ENCODE measurements at regions not wholly inside any gene's neighbourhood (a gene's known extent, or its start where the extent isn't known, plus 50 kb on each side); places are given as distances from the start of the nearest gene placed in this dataset.
"Not testable (repeated sequence)": the region's sequence is repeated elsewhere in the genome, so short reads cannot be mapped to it uniquely, and the experiment has no call there.

DNA sequence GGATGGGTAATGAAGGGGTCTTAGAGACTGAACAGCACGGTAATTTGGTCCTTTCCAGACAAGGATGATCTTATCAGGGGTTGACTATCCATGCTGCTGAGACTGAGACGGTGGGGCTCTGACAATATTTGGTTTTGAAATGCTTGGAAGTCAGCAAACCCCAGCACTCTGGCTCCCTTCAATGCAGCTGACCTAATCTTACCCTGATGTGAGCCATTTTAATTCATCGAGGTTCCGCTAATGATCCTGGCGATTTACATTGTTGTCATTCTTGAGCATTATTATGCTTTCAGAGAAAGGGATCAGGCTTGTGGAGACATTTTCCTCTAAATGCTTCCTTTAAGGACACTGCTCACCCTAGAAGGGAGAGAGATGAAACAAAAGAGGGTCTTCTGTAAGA is 114.6 kb upstream of the BMPER start:
- DNase-seq, result no peak

DNA sequence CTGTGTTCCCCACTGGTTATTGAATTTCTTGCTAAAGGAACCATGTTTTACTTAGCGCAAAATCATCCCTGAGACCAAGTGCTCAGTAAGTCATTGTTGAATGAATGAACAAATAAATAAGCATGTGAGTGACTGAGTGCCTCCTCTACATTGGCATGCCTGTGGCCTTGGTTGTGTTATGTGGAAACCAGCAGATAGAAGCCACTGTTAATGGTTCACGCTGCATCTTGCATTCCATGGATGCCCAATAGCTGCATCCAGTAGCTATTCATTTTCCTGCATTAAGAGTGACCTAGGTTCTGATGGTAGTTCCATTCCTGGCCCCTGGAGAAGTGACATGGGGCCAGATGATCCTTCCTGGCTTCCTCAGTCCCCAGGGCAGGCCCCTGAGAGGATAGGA is 113.3 kb upstream of the BMPER start:
- no peak for DNase-seq

DNA sequence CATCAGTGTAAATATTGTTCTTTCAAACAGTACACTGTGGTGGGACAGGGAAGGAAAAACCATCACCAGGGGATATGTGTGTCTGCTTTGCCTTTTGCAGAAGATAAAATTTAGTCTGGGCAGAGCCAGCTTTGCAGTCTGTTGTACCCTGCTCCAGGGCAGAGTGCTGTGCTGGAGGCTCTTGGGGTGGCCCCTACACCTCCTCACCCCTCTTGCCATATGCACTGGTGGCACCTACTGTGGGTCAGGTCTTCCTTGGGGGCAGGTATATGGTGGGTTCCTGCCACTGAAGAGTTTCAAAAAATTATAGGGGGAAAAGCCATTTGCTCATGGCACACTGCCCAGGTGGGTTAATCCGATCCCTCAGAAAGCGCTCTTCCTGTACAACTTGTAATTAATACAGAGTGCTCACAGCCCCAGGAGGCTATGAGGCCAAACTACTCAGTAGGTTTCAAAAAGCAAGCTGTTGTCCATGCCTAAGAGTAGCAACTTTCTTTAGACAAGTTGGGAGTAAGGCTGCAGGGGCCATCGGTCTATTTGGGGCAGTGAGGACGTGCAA is 112.7 kb upstream of the BMPER start:
- DNase-seq, result no peak

DNA sequence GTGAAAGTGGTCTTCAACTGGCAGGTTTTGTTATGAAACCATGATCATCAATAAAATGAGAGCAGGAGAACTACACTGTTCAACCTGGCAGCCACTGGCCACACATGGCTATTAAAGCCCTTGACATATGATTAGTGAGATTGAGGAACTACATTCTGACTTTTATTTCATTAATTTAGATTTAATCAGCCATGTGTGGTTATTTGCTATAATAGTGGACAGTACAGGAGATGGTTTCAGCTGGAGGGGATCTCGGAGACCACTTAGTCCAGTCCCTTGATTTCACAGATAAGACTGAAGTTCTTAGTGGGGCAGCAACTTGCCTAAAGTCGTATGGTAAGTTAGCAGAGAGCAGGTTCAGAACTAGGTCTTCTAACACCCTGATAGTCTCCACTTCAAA is 111.7 kb upstream of the BMPER start:
- DNase-seq, result no peak

DNA sequence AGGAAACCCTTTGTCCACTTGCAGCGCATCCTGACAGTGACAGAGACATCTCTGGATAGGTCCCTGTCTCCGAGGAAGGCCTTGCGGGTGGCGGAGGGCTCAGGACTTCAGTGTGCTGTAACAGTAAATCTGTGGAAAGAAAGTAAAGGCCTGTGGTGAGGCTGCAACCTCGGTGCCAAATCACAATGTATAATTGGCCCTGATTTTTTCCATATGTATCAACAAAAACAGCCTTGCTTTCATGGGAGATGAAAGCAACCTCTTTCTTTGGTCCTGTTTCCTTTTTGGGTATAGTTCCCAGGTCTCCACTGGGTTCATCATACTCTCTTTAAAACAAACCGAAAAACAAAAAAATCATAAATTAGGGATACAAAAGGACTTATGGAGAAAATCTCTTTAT is 110.9 kb upstream of the BMPER start:
- DNase-seq, result no peak

DNA sequence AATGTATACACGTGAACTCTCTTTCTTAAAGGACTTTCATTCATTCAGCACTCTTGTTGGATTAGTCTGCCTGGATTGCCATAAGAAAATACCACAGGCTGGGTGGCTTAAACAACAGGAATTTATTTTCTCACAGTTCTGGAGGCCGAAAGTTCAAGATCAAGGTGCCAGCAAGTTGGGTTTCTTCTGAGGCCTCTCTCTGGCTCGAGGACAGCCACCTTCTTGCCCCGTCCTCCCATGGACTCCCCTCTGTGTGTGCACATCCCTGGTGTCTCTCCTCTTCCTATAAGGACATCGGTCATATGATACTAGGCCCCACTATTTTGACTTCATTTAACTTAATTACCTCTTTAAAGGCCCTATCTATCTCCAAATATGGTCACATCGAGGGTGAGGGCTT is 110.4 kb upstream of the BMPER start:
- DNase-seq, result no peak

DNA sequence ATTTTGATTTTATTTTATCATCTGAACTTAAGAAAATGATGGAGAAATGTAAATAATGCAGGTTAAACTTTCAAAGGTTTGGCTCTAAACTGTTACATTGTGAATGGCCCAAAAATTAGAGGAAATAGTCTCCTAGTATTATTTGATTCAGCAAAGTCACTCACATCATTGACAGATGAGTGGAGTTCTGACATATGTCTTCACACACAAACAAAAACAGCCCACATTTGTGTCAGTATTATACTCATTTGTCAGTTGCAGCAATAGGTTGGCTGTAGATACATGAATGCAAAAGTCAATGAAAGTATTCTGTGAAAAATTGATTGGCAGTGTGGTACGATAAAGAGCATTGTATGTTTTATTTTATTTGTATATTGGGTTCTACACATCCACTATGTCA is 108.8 kb upstream of the BMPER start:
- no peak for DNase-seq

DNA sequence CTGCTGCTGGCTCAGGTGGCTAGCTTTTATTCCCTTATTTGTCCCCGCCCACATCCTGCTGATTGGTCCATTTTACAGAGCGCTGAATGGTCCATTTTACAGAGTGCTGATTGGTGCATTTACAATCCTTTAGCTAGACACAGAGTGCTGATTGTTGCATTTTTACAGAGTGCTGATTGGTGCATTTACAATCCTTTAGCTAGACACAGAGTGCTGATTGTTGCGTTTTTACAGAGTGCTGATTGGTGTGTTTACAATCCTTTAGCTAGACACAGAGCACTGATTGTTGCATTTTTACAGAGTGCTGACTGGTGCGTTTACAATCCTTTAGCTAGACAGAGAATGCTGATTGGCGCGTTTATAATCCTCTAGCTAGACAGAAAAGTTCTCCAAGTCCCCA is 107.8 kb upstream of the BMPER start:
- DNase-seq, result not testable (repeated sequence)

DNA sequence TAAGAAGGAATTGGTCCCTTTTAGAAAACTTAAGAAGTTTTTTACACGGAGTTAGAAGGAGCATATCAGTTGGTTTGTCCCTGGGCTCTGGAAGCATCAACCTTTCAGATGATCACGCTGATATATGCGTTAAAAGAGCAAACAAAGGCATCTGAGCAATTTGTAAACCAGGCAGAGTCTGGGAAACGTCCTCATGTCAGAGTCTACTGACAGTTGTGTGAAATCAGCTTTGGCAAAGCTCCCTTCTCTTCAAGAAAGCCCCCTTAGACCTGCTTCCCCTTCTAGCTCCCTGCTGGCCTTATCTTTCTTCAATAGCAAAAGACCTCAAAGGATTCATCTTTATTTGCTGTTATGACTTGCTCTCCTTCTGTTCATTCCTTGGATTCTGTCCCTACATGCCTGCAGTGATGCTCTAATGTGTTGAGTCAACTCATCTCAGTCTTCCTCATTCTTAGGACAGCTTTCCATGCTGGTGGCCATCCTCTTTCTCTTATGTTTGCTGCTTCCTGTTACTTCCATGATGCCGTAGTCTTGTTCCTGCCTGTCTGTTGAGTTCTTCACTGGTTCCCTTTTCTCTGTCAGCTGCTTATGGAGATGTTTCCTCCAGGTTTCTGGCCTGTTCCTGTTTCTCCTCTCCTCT is 106.5 kb upstream of the BMPER start:
- DNase-seq, result no peak

DNA sequence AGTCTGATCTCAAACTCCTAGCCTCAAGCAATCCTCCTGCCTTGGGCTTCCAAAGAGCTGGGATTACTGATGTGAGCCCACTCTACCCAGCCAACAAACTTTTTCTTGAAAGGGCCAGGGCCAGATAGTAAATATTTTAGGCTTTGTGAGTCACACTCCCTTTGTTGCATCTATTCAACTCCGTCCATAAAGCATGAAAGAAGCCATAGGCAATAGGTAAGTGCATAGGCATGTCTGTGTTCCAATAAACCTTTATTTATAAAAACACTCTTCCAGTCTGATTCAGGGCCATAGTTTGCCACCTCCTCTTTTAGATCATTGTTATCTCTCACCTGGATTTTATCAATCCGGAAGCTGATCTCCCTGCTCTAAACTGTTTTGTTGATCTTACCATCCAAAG is 105.6 kb upstream of the BMPER start:
- no peak for DNase-seq

DNA sequence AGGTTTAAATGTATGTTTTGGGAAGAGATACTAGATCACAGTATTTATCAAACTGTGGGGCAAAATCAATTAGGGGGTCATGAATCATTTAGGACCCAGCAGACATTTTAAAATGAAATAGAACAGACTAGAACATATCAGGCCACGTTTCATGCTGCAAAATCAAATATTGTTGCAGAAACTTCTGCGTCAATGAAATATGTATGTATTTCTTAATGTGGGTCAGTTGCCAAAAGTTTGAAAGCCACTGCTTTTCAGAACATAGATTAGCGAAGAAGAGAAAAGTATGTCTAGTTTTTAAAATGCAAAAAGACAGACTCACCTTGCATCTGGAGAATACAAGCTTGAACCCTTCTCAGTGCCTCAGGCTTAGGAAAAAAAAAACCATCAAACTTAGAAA is 102.7 kb upstream of the BMPER start:
- no peak for DNase-seq

DNA sequence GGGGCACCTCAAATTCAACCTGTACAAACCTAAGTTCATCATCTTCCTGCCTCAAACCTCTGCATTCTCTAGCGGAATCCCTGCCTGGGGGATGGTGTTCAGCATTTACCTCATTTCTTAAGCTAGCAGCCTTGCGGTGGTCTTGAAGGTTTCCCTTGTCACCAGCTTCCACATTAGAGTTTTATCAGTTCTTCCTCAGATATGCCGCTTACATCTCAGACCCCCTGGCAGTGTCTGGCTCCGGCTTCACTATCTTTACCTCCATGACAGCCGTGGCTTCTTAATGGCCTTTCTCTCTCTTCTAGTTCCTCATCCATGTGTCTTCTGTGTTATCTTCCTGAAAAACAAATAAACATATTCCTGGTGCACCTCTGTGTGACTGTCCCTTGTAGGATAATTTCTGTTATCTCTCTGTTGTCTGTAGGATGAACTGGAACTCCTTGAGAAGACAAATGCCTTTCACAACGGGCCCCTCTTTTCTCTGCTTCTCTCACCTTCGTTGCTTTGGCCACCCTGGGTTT is 101.1 kb upstream of the BMPER start:
- DNase-seq, result no peak

DNA sequence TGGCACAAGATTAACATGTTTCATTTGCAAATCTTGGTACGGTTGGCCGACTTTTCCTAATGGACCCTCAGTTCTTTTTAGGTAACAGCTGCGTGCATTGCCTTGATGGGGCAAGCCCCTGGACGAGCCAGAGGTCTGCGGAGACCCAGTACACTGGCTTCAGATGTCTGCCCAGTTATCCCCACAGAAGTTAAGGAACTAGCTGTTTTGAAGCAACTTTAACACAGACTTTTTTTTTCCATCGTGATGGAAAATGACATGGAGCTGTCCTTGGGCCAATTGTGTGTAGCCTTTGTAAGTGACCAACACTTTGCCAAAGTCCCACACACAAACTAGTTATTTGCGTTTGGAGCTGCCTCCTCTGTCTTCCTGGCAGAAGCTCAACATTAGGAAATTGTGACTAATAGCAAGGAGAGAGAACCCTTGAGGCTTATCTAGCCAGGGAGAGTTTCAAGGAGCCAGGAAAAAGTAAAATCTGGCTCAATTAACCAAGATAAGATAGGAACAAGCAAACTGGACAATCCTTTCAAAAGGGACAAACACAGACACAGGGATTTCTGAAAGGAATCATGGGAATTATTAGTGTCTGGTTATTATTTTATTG is 99.6 kb upstream of the BMPER start:
- DNase-seq, result no peak

DNA sequence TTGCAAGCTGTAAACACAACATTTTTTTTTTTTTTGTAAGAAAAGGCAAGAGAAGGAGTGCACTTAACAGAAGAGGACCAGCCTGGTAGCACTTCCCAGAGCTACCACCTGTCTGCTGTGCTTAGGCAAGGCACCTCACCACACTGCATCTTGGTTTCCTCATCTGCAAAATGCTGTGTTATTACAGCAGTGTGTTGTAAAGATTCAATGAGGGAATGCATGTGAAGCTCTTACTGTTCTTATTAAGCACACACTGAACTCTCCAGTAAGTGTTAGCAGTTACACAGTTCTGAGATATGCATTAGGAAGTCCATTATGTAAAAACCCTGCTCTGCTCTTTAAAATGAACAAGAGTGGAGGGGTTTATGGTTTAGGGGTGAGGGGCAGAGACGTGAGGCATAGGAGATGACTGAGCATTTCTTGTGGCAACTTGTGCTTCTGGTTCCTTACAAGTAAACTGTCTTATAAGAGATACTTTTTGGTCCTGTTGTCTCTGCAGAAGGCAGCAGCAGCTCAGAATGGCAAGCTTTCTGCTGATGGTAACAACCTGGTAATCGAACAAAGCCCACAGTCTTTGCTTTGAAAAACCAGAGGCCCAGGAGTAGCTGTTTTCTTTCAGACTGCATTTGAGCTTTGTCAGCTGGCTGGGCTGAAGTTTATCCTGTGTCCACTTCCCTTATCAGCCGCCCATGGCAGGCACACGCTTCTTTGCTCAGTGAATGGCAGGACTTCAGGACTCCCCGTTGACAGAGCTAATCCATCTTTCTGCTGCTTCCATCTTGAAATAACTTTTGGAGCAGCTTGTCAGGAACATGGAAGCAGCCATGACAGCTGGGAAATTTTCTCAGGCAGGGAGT is 98.8 kb upstream of the BMPER start:
- no peak for DNase-seq

DNA sequence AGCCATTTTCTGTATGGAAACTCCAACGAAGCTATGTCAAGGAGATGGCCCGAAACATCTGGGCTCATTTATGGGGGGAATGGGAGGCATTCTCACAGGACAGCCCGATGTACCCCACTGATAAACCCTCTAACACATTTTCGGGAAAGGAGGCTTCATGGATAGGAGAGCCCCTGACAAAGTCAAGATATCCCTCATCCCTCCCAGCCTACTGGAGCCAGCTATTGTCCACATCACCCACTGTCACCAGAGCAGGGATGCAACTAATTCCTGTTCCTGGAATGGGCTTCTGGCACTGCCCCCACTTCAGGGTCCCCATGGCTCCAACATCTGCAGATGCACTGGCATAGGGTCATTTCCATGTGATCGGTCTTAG is 98.2 kb upstream of the BMPER start:
- DNase-seq, result no peak

DNA sequence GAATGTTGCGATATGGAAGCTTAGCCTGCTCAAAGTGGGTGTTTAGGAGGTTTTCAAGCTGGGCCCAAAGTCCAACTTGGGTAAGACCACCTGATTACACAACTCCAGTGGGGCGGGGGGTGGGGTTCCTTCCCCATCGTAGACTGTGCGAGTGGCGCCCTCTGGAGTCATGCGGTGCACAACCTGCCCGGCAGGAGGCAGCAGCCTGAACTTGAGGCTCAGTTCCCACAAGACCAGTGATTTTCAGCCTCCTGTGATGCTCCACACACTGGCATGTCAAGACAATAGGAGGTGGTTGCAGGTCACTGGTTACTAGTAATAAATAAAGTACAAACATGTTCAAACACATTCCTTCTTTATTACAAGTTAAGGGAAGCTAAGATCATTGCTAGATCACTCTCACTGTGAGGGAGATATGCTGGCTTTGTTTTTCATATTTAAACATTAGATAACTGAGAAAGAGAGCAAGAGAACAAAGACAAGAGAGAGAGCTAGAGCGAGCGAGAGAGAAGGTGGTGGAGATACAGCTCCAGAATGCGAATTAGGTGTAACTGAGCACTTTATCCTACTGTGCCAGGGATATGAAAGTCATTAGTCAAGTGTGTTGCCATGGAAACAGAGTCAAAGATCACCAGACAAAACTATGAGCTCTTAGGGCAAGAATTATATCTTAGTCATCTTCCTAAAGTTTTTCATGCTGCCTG is 97.4 kb upstream of the BMPER start:
- DNase-seq, result no peak

DNA sequence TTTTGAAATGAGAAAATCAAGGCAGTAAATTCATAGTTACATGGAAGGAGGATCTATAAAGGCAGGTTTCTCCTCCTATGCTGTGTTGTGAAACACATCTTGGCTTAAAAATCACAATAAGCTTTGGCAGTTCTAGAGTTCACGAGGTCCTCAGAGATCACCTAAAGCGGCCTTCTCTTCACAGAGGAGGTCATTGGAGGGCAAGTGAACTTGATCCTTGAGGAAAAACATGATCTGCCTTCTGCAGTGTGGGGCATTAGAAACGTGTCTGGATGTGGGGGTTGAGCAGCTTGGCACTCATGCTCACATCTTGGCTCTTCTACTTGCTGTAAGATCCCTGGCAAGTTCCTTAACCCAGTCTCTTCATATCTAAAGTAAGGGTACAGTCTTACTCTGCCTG is 96.1 kb upstream of the BMPER start:
- no peak for DNase-seq

DNA sequence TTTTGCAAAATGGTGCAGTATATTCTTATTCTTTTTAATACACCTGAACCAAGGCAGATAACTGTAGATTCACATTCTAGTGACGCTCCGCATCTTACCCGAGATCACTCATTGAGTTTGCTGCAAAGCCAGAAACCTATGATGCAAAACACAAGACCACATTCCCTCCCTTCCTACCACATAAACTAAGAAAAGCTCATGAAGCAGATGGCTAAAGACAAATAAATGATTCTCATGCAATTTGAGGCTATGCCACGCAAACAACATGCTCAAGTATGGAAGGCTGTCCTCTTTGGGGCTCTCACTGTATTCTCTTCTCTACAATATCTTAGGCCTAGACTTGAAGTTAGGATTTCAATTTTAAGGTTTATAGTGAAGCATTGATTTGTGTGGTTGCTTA is 95.0 kb upstream of the BMPER start:
- no peak for DNase-seq

DNA sequence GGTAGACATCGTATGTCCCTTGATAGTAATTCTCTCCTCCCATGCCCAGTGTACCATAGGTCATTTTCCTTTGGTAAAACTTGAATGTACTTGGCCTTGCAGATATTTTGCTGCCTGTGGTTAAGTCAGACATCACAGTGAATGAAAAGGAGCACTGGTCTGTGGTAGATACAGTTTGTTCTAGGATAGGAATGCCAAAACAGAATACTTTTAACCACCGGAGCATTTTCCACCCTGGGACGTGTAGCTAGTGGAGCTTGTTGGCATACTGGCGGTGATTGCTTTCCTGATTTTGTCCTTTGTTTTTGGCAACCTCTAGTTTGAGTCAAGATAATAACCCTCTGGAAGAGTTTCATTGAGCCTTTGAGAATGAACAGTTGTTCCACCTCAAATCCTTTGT is 92.0 kb upstream of the BMPER start:
- no peak for DNase-seq

DNA sequence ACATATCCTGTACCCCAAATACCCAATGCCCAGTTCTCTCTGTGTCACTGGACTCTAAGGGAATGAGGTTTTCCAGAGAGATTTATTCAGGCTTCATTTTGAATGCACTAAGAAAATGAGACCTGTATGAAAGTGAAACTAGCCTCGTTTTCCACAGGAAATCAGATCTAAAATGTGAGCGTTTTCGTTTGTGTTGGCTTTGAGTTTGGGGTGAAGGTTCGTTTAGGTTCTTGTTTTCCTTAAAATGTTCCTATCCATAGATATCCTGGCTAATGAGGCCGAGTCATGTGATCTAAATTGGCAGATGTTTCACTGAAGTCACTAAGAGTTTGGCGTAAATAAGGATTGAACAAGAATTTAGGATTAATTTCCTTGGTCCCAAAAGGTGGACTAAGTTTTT is 90.9 kb upstream of the BMPER start:
- no peak for DNase-seq

DNA sequence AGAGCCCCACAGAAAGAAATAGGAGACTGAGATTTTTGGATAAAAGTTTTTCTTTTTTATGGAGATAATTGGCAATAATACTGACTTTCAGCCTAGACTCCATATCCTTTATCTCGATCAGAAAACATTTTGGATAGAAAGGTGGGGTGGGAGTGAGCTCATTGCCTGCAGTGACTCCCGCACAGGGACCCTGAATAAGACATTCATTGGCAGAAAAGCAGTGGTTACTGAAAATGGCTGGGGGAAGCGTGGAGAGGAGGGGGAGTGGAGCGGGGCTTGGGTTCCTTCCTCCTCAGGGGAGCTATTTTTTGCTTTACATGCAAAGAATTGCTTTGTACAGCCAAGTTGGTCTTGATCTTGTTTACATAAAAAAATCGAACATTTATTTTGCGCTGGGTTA is 90.4 kb upstream of the BMPER start:
- no peak for DNase-seq

DNA sequence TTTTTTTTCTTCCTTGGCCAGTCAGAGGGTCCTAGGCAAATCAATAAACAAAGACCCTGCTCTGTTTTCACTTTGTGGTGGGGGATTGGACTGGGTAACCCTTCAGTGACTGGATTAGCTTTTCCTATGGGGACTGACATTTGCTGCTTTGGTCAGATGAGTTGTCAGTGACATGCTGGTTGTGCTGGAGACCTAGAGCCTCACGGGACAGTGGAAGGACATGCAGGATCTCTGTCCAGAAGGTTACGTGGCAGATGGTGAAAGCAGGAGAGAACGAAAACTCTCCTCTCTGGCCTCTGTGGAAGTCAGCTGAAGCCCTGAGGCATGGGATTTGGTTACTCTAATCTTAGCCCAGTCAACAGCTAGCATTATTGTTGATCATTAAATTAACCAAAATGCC is 90.0 kb upstream of the BMPER start:
- DNase-seq, result peak in 1 of 2 experiments; percentile 45

DNA sequence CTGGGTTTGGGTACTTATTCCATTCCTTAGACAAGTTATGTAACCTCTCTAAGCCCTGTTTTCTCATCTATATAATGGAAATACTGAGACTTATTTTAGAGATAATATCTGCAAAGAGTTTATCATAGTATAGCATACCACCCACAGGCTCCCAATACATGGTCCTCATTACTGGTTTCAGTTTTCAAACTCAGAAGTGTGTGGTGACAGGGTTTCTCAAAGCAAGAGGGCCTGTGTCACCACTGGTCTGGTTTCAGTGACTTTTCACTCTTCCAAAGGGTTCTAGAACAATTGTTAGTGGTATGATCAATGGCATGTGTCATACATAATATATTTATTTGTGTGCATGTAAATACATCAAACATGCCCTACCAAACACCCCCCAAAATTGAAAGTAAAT is 89.2 kb upstream of the BMPER start:
- DNase-seq, result no peak

Measured in NCI-H1930 (cell line).